ENCODE measurements at regions not wholly inside any gene's neighbourhood (a gene's known extent, or its start where the extent isn't known, plus 50 kb on each side); places are given as distances from the start of the nearest gene placed in this dataset.

DNA sequence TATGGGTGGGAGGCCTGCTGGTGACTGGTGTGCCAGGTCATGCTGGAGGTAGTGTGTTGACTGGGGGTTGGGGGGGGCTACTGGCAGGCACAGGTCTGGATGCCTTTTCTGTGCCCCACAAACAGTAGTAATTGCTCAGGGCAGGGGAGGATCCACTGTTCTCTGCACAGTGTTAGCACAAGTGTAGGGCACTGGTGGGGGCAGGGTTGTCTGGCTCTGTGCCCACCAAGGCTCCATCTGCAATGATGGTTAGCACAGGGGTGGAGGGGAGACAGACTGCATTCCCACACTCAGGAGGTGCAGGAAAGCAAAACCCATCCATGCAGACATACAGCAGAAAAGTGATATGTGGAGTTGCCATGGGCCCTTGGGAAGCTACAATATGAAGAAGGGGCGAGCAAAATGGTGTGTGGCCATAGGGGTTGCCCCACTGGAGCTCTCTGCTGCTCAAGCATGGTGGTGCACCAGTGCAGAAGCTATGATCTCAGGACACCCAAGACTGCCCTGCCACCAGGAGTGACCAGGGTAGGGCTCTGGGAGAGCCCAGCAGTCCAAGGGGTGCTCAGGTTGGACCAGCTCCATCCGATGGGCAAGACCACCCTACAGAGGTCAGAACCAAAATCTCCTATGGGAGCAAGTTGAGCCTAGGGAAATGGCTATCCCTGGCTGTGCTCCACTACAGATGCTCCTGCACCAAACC lies 122.2 kb upstream of the KCTD3 start:
- TF ChIP-seq, protein P1, sequence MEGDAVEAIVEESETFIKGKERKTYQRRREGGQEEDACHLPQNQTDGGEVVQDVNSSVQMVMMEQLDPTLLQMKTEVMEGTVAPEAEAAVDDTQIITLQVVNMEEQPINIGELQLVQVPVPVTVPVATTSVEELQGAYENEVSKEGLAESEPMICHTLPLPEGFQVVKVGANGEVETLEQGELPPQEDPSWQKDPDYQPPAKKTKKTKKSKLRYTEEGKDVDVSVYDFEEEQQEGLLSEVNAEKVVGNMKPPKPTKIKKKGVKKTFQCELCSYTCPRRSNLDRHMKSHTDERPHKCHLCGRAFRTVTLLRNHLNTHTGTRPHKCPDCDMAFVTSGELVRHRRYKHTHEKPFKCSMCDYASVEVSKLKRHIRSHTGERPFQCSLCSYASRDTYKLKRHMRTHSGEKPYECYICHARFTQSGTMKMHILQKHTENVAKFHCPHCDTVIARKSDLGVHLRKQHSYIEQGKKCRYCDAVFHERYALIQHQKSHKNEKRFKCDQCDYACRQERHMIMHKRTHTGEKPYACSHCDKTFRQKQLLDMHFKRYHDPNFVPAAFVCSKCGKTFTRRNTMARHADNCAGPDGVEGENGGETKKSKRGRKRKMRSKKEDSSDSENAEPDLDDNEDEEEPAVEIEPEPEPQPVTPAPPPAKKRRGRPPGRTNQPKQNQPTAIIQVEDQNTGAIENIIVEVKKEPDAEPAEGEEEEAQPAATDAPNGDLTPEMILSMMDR (conservative IDR thresholded peaks at IDR 0.05; ENCODE audit: low read depth, low read length) = no peak
- no peak for TF ChIP-seq EZH2 (IDR thresholded peaks at IDR 0.05; ENCODE audit: low read length, unreplicated experiment)
- TF ChIP-seq EZH2phosphoT487 (IDR thresholded peaks at IDR 0.05; ENCODE audit: borderline replicate concordance, low read length) = no peak

All from PC-3 (cell line).